ENCODE measurements at regions not wholly inside any gene's neighbourhood (a gene's known extent, or its start where the extent isn't known, plus 50 kb on each side); places are given as distances from the start of the nearest gene placed in this dataset.
"Not testable (repeated sequence)": the region's sequence is repeated elsewhere in the genome, so short reads cannot be mapped to it uniquely, and the experiment has no call there.

DNA sequence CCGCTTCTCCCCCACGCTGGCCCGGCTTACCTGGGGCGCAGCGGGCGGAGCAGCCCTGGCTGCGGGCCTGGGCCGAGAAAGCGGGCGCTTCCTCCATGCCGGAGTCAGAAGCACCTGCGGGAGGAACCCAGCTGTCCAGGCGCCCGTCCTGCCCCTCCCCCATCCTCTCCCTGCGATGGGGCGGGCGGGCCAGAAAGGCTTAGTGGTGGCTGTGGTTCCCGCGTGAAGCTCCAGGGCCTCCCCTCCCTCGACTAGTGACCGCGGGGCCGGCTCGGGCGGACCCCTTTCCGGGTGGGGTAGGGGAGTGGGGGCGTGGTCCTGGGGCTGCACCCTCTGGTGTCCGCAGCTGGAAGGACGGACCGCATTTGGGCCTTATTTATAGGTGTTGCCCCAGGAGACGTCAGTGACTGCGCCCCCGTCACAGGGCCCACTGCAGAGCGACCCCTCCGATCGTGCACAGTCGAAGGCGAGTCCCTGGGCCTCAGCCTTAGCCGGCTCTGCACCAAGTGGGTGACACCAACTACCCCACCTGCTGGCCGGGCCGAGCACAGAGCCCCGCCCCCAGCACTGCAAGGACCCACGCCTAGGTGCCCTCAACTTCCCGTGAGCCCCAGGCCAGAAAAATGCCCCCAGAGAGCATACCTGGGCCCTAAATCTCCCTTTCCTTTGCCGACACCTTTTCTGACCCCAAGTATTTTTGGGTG is 302.7 kb downstream of the CCDC74A start:
- H3K36me3 ChIP-seq (replicated peaks; ENCODE audit: control insufficient read depth, insufficient read depth, low read length); H3K27me3 ChIP-seq (ENCODE audit: control insufficient read depth, insufficient read depth, low read length); H3K4me3 ChIP-seq (ENCODE audit: insufficient read depth, low read depth, low read length): not testable (repeated sequence)
- peak; percentile 49 for DNase-seq

- H3K4me3 ChIP-seq (ENCODE audit: insufficient read depth, low read depth, low read length); H3K36me3 ChIP-seq (replicated peaks; ENCODE audit: control insufficient read depth, insufficient read depth, low read length); H3K27me3 ChIP-seq (ENCODE audit: control insufficient read depth, insufficient read depth, low read length): not testable (repeated sequence)
- DNase-seq, result peak; percentile 11
These were observed 303.2 kb downstream of the CCDC74A start for GRCh38 chr2:131830946-131831310.

DNA sequence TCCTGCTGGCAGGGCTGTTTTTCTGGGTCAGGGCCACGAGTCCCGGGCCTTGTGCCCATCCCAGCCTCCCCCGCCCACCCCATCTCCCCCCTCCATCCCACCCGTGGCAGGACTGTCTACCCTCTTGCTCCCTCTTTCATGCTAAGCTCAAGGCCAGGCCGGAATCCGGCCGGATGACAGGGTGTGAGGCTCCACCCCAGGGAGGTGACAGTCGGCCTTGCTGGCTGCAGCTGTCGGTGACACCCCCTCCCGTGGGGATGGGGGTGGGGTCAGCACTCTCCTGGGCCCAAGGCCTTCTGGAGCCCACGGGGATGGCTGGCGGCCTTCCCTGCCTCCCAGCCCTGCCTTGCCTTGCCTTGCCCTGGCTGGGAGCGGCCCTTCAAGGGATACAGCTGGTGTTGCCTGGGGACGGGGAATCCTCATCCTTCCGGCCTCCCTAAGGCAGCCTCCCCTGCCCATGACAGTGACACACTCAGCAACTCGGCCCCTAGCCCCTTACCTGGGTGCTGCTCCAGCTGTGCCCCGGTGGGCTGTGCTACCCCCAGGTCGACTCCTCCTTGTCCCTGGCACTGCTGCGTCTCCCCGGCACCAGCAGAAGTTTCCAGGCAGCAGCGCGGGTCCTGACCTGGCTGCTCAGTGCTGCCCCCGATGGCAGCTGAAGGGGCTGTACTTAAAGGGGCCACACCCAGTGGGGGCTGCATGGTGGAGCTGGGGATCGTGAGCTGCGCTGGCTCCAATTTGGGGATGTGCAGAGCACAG is 303.9 kb downstream of the CCDC74A start:
- not testable (repeated sequence) for H3K4me3 ChIP-seq (ENCODE audit: insufficient read depth, low read depth, low read length); H3K36me3 ChIP-seq (replicated peaks; ENCODE audit: control insufficient read depth, insufficient read depth, low read length); H3K27me3 ChIP-seq (ENCODE audit: control insufficient read depth, insufficient read depth, low read length)
- peak; percentile 89 for DNase-seq

GRCh38 chr2:131832209-131832780 is 304.6 kb downstream of the CCDC74A start:
- not testable (repeated sequence) for H3K27me3 ChIP-seq (ENCODE audit: control insufficient read depth, insufficient read depth, low read length); H3K4me3 ChIP-seq (ENCODE audit: insufficient read depth, low read depth, low read length); DNase-seq; H3K36me3 ChIP-seq (replicated peaks; ENCODE audit: control insufficient read depth, insufficient read depth, low read length)

GRCh38 chr2:131832917-131833316 is 305.2 kb downstream of the CCDC74A start:
- H3K4me3 ChIP-seq (ENCODE audit: insufficient read depth, low read depth, low read length); DNase-seq; H3K36me3 ChIP-seq (replicated peaks; ENCODE audit: control insufficient read depth, insufficient read depth, low read length); H3K27me3 ChIP-seq (ENCODE audit: control insufficient read depth, insufficient read depth, low read length): not testable (repeated sequence)

GRCh38 chr2:131833367-131834202 is 305.9 kb downstream of the CCDC74A start:
- DNase-seq; H3K36me3 ChIP-seq (replicated peaks; ENCODE audit: control insufficient read depth, insufficient read depth, low read length); H3K4me3 ChIP-seq (ENCODE audit: insufficient read depth, low read depth, low read length); H3K27me3 ChIP-seq (ENCODE audit: control insufficient read depth, insufficient read depth, low read length): not testable (repeated sequence)

DNA sequence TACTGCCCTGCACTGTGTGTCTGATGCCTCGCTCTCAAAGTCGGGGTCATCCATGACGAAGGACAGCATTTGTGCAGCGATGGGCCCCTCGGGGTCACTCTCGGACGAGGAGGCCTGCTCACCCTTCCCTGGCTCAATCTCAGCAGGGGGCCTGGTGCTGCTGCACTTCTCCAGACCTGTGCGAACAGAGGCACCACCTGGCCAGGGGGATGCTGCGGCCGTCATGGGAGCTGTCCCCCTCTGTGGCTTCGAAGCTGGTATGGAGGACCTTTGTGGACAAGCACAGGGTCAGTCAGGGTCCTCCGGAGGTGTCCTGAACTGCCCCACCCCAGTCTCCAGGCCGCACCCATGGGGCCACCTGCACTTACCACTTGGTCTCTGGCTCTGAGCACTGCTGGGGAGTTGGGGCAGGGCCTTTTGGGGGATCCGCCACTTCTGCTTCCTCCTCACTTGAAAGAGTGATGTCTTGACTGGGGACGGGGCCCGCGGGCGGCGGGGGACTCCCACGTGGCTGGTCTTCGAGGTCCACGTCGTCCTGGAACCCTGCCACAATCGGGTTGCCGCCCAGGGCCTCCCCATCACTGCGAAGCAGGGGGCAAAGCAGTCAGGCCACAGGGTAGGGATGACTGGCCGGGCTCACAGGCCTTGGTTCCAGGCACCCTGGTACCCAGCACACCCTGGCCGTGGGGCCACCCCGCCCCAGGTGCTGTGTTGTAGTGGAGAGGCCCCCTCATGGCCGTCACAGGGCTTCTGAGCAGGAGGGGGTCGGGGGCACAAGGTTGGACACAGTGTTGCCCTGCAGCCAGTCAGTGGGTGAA is 306.7 kb downstream of the CCDC74A start:
- H3K4me3 ChIP-seq (ENCODE audit: insufficient read depth, low read depth, low read length); H3K27me3 ChIP-seq (ENCODE audit: control insufficient read depth, insufficient read depth, low read length): not testable (repeated sequence)

GRCh38 chr2:131835022-131835421 is 307.3 kb downstream of the CCDC74A start:
- DNase-seq; H3K4me3 ChIP-seq (ENCODE audit: insufficient read depth, low read depth, low read length); H3K36me3 ChIP-seq (replicated peaks; ENCODE audit: control insufficient read depth, insufficient read depth, low read length); H3K27me3 ChIP-seq (ENCODE audit: control insufficient read depth, insufficient read depth, low read length): not testable (repeated sequence)

More for the DNA sequence above, 306.7 kb downstream of the CCDC74A start:
- not testable (repeated sequence) for H3K36me3 ChIP-seq (replicated peaks; ENCODE audit: control insufficient read depth, insufficient read depth, low read length)
- peak; percentile 6 for DNase-seq

DNA sequence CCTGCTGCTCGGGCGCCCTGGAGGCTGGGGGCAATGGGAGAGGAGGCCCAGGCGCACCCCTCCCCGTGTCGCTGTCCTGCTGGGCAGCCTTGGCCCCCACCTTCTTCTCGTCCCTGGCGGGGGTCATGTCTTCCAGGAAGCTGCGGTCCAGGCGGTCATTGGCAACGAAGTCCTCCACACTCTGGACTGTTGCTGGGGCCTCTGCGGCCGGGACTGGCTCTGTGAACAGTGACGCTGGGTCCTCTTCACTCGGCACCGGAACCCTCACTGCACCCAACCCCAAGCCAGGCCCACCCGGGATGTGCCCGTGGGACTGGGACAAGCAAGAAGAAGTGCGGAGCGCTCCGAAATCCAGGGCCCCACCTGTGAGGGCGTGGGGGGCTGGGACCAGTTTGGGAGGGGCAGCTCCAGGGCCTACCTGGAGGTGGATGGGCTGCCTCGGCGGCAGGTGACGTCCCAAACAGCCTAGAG is 308.0 kb downstream of the CCDC74A start:
- Histone ChIP-seq H3K36me3 (replicated peaks; ENCODE audit: control insufficient read depth, insufficient read depth, low read length) (no peaks in the 10 kb centered on the region), H3K27me3 (ENCODE audit: control insufficient read depth, insufficient read depth, low read length) (no peaks in the 10 kb centered on the region), H3K4me3 (ENCODE audit: insufficient read depth, low read depth, low read length) (no peak overlapping the region)
- DNase-seq, result peak; percentile 22

GRCh38 chr2:131836116-131836515 is 308.4 kb downstream of the CCDC74A start:
- H3K36me3 ChIP-seq (replicated peaks; ENCODE audit: control insufficient read depth, insufficient read depth, low read length); H3K27me3 ChIP-seq (ENCODE audit: control insufficient read depth, insufficient read depth, low read length); H3K4me3 ChIP-seq (ENCODE audit: insufficient read depth, low read depth, low read length): not testable (repeated sequence)
- DNase-seq, result peak; percentile 14

DNA sequence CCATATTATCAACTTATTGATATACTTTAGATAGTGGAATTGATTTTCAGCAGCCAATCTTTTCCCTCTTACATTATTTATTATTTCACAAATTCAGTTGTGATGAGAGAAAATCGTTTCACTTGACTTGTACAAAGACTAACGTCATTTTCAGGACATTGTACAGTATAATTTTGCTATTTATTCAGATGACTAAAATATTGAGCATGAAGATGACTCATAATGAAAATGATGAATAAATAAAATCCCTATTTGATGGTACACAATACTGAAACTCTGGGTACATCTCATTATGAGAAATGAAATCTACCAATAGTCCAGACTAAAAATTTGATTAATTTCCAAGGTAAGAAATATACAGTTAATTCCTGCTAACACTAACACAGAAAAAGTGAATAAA is 316.4 kb downstream of the CCDC74A start:
- H3K36me3 ChIP-seq (replicated peaks; ENCODE audit: control insufficient read depth, insufficient read depth, low read length); DNase-seq; H3K4me3 ChIP-seq (ENCODE audit: insufficient read depth, low read depth, low read length); H3K27me3 ChIP-seq (ENCODE audit: control insufficient read depth, insufficient read depth, low read length): not testable (repeated sequence)

- not testable (repeated sequence) for DNase-seq; H3K4me3 ChIP-seq (ENCODE audit: insufficient read depth, low read depth, low read length); H3K36me3 ChIP-seq (replicated peaks; ENCODE audit: control insufficient read depth, insufficient read depth, low read length); H3K27me3 ChIP-seq (ENCODE audit: control insufficient read depth, insufficient read depth, low read length)
These were observed 305.6 kb downstream of the ANKRD30BL start for GRCh38 chr2:131856202-131856601.

- not testable (repeated sequence) for H3K36me3 ChIP-seq (replicated peaks; ENCODE audit: control insufficient read depth, insufficient read depth, low read length); H3K4me3 ChIP-seq (ENCODE audit: insufficient read depth, low read depth, low read length); H3K27me3 ChIP-seq (ENCODE audit: control insufficient read depth, insufficient read depth, low read length); DNase-seq
These were observed 303.6 kb downstream of the ANKRD30BL start for GRCh38 chr2:131858197-131858596.
